ENCODE measurements at regions not wholly inside any gene's neighbourhood (a gene's known extent, or its start where the extent isn't known, plus 50 kb on each side); places are given as distances from the start of the nearest gene placed in this dataset.

- CTCF ChIA-PET = no interaction called here
- Histone ChIP-seq H3K27me3 (replicated peaks; ENCODE audit: insufficient read depth, low read depth, low read length, poor library complexity) (no peaks in the 10 kb centered on the region), H3K36me3 (ENCODE audit: insufficient read depth, low read length, poor library complexity, severe bottlenecking) (no peaks in the 10 kb centered on the region), H3K4me1 (ENCODE audit: insufficient read depth, low read length, poor library complexity, severe bottlenecking) (no peaks in the 10 kb centered on the region), H3K9me3 (ENCODE audit: low read depth, low read length, poor library complexity, severe bottlenecking) (no peaks in the 10 kb centered on the region), H3K4me3 (ENCODE audit: low read depth, low read length, poor library complexity, severe bottlenecking) (no peak overlapping the region), H3K27ac (ENCODE audit: low read depth, low read length, poor library complexity, severe bottlenecking) (no peak overlapping the region)
- POLR2A ChIA-PET (ENCODE audit: low non-redundant PET) = no interaction called here
- intact Hi-C loops (cut with micrococcal nuclease; ENCODE audit: unreplicated experiment) = loop anchor here (10.0 kb wide), 1 partner anchor 275 kb away; the partner anchor contains the start of gene BAG2
- TF ChIP-seq CTCF (conservative IDR thresholded peaks at IDR 0.05; ENCODE audit: low read depth, low read length) (no peak), EZH2 (IDR thresholded peaks at IDR 0.05; ENCODE audit: borderline replicate concordance, low read depth, low read length, poor library complexity, severe bottlenecking) (no peak)
- DNase-seq (ENCODE audit: low spot score) = no peak
- BruUV-seq (replicated peaks) = no TSS peak
Measured at GRCh38 chr6:56899753-56900152, 55.2 kb upstream of the BEND6 start.

- BruUV-seq (replicated peaks) = no TSS peak
- Histone ChIP-seq H3K27ac (ENCODE audit: low read depth, low read length, poor library complexity, severe bottlenecking) (no peak overlapping the region), H3K9me3 (ENCODE audit: low read depth, low read length, poor library complexity, severe bottlenecking) (no peaks in the 10 kb centered on the region), H3K36me3 (ENCODE audit: insufficient read depth, low read length, poor library complexity, severe bottlenecking) (no peaks in the 10 kb centered on the region), H3K27me3 (replicated peaks; ENCODE audit: insufficient read depth, low read depth, low read length, poor library complexity) (no peaks in the 10 kb centered on the region), H3K4me3 (ENCODE audit: low read depth, low read length, poor library complexity, severe bottlenecking) (no peak overlapping the region), H3K4me1 (ENCODE audit: insufficient read depth, low read length, poor library complexity, severe bottlenecking) (no peaks in the 10 kb centered on the region)
- TF ChIP-seq EZH2 (IDR thresholded peaks at IDR 0.05; ENCODE audit: borderline replicate concordance, low read depth, low read length, poor library complexity, severe bottlenecking) (no peak), CTCF (conservative IDR thresholded peaks at IDR 0.05; ENCODE audit: low read depth, low read length) (no peak)
- ChIA-PET CTCF (no interaction called here), POLR2A (ENCODE audit: low non-redundant PET) (no interaction called here)
- intact Hi-C loops (cut with micrococcal nuclease; ENCODE audit: unreplicated experiment) = no loop called here
- no peak for DNase-seq (ENCODE audit: low spot score)
Measured at GRCh38 chr6:56899311-56899710, 55.6 kb upstream of the BEND6 start.

- intact Hi-C loops (cut with micrococcal nuclease; ENCODE audit: unreplicated experiment) = no loop called here
- TF ChIP-seq CTCF (conservative IDR thresholded peaks at IDR 0.05; ENCODE audit: low read depth, low read length) = no peak
- TF ChIP-seq EZH2 (IDR thresholded peaks at IDR 0.05; ENCODE audit: borderline replicate concordance, low read depth, low read length, poor library complexity, severe bottlenecking) = no peak
- BruUV-seq (replicated peaks) = no TSS peak
- Histone ChIP-seq H3K36me3 (ENCODE audit: insufficient read depth, low read length, poor library complexity, severe bottlenecking) (no peaks in the 10 kb centered on the region), H3K27ac (ENCODE audit: low read depth, low read length, poor library complexity, severe bottlenecking) (no peak overlapping the region), H3K4me1 (ENCODE audit: insufficient read depth, low read length, poor library complexity, severe bottlenecking) (no peaks in the 10 kb centered on the region), H3K4me3 (ENCODE audit: low read depth, low read length, poor library complexity, severe bottlenecking) (no peak overlapping the region), H3K27me3 (replicated peaks; ENCODE audit: insufficient read depth, low read depth, low read length, poor library complexity) (no peaks in the 10 kb centered on the region), H3K9me3 (ENCODE audit: low read depth, low read length, poor library complexity, severe bottlenecking) (no peaks in the 10 kb centered on the region)
- no peak for DNase-seq (ENCODE audit: low spot score)
- CTCF ChIA-PET = no interaction called here
- POLR2A ChIA-PET (ENCODE audit: low non-redundant PET) = no interaction called here
Measured at GRCh38 chr6:56897789-56898529, 56.9 kb upstream of the BEND6 start.
